ENCODE measurements at regions not wholly inside any gene's neighbourhood (a gene's known extent, or its start where the extent isn't known, plus 50 kb on each side); places are given as distances from the start of the nearest gene placed in this dataset.

DNA sequence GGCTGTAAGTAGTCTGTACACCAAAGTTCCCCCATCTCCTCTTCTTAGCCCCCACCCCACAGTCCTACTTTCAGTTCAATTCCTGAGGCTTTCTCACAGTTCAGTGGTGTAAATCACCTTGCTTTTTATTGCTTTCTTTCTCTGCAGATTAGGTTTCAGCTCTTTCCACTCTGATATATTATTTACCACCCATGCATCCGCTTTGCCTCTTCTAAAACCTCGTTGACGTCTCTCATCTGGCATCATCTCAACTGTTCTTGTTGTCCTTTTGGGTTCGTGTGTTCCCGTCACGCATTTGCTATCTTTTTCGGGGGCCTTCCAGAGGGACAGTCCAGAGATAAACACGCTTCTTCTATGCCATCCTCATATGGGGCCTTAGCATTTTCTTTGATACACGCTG is 597.9 kb upstream of the DPP6 start:
- no peak overlapping the region for H3K4me3 Mint-ChIP-seq
- ATAC-seq (no peak), DNase-seq (no peak)
- no peaks in the 10 kb centered on the region for H3K4me1 Mint-ChIP-seq
- no peaks in the 10 kb centered on the region for H3K27me3 Mint-ChIP-seq
- peaks cover 13 to 18% of the 10 kb centered on the region in 2 donors for H3K9me3 Mint-ChIP-seq
- H3K27ac Mint-ChIP-seq: no peak overlapping the region

DNA sequence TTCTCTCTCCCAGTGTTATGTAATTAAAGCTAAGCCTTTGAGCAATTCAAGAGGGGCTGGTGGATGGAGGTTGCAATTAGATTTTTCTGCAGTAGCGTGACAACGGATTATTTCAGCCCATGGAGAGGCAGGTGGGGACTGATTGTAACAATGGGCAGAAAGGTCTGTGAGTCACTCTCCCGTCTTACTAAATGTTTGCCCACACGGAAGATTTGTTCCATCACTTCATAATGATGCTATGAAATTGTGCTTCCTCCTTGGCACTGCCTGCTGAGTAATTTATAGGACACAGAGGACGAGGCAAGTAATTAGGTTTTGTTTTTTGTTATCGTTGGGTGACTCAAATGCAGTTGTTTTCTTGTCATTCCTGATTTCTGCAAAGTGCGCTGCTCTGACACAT is 594.5 kb upstream of the DPP6 start:
- no peak overlapping the region for H3K27ac Mint-ChIP-seq
- no peaks in the 10 kb centered on the region for H3K4me1 Mint-ChIP-seq
- H3K27me3 Mint-ChIP-seq: no peaks in the 10 kb centered on the region
- H3K4me3 Mint-ChIP-seq: no peak overlapping the region
- ATAC-seq (no peak), DNase-seq (no peak)
- H3K9me3 Mint-ChIP-seq: peaks cover 4 to 30% of the 10 kb centered on the region in 2 donors

DNA sequence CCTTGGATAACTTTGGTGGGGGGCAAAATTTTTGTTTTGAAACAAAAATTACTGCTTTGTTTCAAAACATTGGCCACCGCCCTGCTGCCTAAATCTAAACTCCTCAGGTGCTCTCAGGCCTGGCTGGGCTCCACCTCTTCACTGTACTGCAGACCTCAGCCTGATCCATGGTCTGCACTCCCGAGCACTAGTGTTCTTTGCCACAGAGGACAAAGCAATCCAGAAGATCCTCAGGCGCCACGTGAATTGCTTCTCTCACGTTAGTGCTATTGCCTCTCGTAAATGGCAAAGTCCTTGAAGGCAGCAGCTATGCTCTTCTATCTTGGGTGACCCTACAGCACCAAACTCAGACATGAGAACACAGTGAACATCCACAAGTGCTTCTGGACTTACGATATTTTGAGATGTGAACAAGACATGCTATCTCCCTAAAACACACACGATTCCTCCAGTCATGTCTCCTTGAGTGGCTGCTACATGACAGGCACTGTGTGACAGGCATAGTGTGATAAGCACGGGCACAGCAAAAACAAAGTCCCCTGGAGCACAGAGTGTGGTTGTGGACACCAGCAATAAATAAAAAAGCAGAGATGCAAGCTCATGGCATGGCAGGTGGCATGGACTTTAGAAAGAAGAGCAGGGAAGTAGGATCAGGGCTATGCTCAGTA is 582.1 kb upstream of the DPP6 start:
- H3K4me1 Mint-ChIP-seq: no peaks in the 10 kb centered on the region
- no peak overlapping the region for H3K4me3 Mint-ChIP-seq
- ATAC-seq (no peak), DNase-seq (no peak)
- no peak overlapping the region for H3K27ac Mint-ChIP-seq
- H3K9me3 Mint-ChIP-seq: peaks cover 6 to 7% of the 10 kb centered on the region in 2 donors
- H3K27me3 Mint-ChIP-seq: no peaks in the 10 kb centered on the region

DNA sequence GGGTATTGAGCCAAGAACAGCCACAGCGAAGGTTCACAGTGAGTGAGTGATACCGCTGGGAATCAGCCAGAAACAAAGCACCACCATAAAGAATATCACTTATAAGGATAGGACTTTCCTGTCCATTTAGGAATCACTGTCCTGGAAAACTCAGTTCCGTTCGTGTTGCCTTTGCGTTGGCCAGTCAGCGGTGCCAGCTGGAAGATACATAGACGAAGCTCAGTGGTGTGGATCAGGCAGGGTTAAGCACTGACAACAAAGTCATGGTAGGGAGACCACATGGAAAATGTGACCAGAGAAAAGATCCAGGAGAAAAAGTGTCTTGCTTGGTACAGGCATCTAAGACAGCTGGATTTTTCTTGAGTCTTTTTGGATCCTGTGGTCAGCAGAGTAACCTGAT is 579.7 kb upstream of the DPP6 start:
- H3K27me3 Mint-ChIP-seq: no peaks in the 10 kb centered on the region

DNA sequence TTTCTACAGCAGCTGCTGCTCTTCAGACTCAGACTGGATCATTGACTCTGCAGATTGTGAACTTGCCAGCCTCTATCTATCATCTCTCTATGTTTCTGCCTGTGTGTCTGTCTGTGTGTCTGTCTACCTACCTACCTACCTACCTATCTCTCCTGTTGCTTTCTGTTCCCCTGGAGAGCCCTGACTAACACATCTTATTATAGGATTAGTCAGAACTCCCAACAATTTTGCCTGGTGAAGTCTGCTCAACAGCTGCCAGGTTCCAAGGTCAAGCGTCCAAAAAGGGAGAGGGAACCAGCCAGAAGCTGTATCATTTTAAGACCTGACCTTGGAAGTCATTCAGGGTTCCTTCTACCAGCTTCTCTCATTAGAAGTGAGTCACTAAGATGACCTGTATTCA is 579.0 kb upstream of the DPP6 start:
- no peak for ATAC-seq
- Mint-ChIP-seq H3K9me3 (peaks cover 6 to 7% of the 10 kb centered on the region in 2 donors), H3K27me3 (no peaks in the 10 kb centered on the region), H3K4me1 (no peaks in the 10 kb centered on the region), H3K4me3 (no peak overlapping the region), H3K27ac (no peak overlapping the region)
- no peak for DNase-seq

More for the DNA sequence above, 579.7 kb upstream of the DPP6 start:
- Mint-ChIP-seq H3K4me1 (no peaks in the 10 kb centered on the region), H3K27ac (no peak overlapping the region), H3K9me3 (peaks cover 6 to 7% of the 10 kb centered on the region in 2 donors), H3K4me3 (no peak overlapping the region)
- ATAC-seq (no peak), DNase-seq (no peak)

DNA sequence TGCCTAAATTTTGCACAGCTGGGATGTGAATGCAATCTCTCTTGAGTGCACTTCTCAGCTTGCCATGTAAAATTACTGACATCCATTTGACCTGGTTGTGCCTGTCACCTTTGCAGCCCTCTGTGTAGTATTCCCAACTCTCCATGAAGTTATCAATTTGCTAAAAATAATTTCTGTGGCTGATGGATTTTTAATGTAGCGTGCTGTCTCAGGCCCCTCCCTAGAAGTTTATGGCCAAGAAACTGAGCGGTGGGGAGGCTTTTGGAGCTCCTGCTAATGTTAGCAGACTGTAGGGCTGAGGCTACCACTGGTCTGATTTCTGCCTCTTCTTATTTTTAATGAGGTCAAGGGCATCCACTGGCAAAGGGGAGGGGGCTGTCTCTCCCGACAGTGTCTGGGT is 577.0 kb upstream of the DPP6 start:
- Mint-ChIP-seq H3K4me1 (no peaks in the 10 kb centered on the region), H3K4me3 (no peak overlapping the region), H3K27ac (no peak overlapping the region), H3K9me3 (peaks cover 6 to 22% of the 10 kb centered on the region in 2 donors), H3K27me3 (no peaks in the 10 kb centered on the region)
- ATAC-seq (no peak), DNase-seq (no peak)

DNA sequence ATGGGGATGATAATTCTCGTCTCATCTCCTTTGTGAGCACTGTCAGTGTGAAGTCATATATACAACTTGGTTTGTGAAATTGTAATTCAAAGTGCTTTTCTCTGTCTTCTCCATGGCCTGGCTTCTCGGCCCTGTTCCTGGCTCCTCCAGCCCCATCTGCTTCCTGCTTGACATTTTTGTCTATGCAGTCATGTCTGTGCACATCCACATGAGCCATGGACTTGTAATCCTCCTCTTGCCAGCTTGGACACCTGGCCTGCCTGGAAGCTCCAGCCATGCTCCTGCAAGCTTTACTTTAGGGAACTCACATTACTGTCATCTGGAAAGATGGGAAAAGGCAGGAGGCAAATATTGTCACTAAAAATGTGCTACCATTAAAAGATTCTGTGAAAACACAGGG is 576.0 kb upstream of the DPP6 start:
- no peaks in the 10 kb centered on the region for H3K4me1 Mint-ChIP-seq
- DNase-seq (no peak), ATAC-seq (no peak)

DNA sequence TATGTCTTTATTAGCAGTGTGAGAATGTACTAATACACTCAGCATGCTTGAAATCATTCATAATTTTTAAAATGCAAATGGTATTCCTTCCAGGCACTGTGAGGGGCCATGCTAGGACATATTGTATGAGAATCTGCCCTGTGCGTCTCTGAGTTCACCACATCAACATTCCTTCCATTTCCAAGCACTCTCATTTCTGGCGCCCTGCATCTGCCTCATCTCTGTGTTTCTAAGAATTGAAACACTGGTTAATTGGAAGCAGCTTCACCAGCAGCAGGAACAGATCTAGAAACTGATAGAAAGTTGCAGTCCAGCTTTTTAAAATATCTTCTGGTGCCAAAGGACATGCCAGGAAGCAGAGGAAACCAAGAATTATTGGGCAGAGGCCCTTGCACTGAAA is 555.9 kb upstream of the DPP6 start:
- Mint-ChIP-seq H3K4me3 (no peak overlapping the region), H3K27ac (peak overlapping the region in 1 of 2 donors; percentile 13), H3K4me1 (no peaks in the 10 kb centered on the region), H3K27me3 (no peaks in the 10 kb centered on the region), H3K9me3 (peaks cover 0 to 6% of the 10 kb centered on the region in 2 donors)
- no peak for DNase-seq
- ATAC-seq: no peak

More for the DNA sequence above, 576.0 kb upstream of the DPP6 start:
- H3K4me3 Mint-ChIP-seq: no peak overlapping the region
- H3K9me3 Mint-ChIP-seq: peaks cover 6 to 30% of the 10 kb centered on the region in 2 donors
- H3K27me3 Mint-ChIP-seq: no peaks in the 10 kb centered on the region
- no peak overlapping the region for H3K27ac Mint-ChIP-seq

DNA sequence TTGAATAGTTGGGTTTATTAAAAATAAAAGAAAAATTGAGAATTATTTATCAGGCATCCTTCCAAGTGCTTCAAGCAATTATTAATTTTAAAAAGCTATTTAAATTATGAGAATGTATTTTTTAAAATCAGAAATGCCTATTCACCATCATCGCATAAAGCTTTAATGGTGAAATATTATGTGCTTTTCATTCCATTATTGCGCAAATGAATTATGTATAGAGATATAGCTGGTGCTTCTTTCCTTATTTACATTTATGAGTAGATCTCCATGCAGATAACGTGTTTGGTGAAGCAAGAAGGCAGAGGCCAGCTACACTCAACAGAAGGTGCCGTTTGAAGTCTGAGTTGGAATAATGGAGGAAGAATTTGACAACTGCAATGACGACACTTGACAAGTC is 549.1 kb upstream of the DPP6 start:
- no peaks in the 10 kb centered on the region for H3K4me1 Mint-ChIP-seq
- no peaks in the 10 kb centered on the region for H3K27me3 Mint-ChIP-seq
- ATAC-seq: no peak

DNA sequence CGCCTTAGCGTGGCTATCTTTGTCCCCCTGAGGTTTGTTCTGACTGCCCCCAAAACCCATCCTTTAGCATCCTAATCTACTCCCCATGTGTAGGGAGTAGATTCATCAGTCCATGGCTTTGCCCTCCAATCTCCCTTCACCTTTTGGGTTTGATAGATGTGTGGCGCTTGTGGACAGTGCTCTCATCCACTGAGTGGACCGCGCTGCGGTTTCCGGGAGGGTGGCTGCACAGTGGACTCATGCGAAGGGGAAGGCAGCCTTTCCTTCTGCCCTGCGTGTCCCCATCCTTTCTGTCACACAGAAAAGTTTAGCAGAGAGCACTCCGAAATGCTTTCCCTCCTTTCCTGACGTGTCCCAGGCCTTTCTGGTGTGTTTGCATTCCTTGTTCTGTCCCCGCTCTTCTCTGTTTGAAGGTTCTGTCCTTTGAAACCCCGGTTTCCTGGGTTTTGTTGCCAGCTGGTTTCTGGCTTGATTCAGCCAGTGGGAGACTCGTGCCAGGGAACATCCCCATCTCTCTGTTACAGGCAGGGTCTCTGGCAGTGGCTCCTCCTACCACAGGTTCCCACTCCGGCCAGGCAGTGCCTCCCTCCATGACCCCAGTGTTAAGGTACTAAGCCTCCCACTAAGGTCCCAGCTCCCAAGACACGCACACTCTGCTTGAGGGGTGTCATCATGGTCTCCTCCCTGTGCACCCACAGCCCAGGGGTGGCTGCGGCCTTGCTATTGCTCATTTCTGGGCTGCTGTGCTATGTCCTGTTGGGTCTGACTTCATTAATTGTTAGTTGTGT is 547.7 kb upstream of the DPP6 start:
- Mint-ChIP-seq H3K27me3 (no peaks in the 10 kb centered on the region), H3K4me1 (no peaks in the 10 kb centered on the region), H3K4me3 (no peak overlapping the region), H3K9me3 (peaks cover 0 to 7% of the 10 kb centered on the region in 2 donors), H3K27ac (no peak overlapping the region)
- no peak for ATAC-seq
- no peak for DNase-seq

More for the DNA sequence above, 549.1 kb upstream of the DPP6 start:
- Mint-ChIP-seq H3K4me3 (no peak overlapping the region), H3K27ac (no peak overlapping the region), H3K9me3 (peaks cover 0 to 7% of the 10 kb centered on the region in 2 donors)
- DNase-seq: no peak

DNA sequence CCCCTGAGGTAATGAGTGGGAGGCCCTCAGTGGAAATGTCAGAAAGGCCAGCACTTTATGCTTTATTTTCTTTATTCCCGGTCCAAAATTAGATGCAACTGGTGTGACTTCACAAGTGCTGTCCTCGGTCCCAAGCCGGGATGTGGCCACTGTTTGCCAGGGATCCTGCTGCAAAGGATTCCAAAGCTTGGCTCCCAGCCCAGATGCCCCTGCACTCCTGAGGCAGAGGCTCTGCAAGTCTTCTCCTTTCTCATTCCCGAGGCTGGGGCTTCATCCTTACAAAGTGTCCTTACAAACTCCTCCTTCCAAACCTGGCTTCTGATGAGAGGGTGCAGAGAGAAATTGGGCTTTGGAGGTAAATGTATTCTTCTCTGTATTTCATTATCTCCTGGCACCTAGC is 544.3 kb upstream of the DPP6 start:
- Mint-ChIP-seq H3K27me3 (no peaks in the 10 kb centered on the region), H3K4me1 (no peaks in the 10 kb centered on the region), H3K9me3 (peaks cover 0 to 11% of the 10 kb centered on the region in 2 donors), H3K27ac (no peak overlapping the region), H3K4me3 (no peak overlapping the region)
- ATAC-seq (no peak), DNase-seq (no peak)

DNA sequence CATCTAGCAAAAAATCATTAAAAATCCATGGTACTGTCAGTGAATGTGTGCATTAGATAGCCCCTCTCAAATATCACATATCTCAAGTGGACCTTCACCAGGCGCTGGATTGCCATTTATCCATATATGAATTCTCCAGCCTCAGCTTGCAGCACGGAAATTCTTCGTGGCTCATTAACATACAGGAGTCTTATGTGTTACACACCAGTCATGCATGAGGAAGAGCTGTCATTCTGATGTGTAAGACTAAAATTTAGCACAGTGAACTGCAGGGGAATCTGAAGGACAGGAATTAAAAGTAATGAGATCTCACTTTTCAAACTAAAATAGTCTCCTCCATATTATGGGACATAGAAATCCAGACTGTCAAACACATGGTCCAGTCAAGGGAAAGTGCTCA is 542.4 kb upstream of the DPP6 start:
- H3K27me3 Mint-ChIP-seq: no peaks in the 10 kb centered on the region
- no peaks in the 10 kb centered on the region for H3K4me1 Mint-ChIP-seq
- H3K27ac Mint-ChIP-seq: no peak overlapping the region
- no peak overlapping the region for H3K4me3 Mint-ChIP-seq
- ATAC-seq (no peak), DNase-seq (no peak)
- peaks cover 0 to 11% of the 10 kb centered on the region in 2 donors for H3K9me3 Mint-ChIP-seq

DNA sequence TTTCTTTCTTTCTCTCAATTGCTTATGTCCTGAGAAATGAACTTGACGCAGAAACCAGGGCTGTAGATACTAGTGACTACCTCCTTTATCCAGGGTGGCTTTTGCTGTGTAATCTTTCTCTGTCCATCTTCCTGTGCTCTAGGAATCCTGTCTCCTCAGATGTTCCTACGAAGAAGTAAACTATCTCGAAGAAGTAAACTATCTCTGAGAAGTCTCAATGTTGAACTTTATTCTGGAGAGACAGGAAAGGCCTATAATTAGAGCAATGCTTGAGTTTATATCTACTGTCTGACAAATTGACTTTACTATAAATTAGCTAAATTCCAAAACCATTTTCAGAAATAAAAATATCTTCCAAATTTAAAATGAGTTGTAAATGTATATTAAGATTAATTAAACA is 541.5 kb upstream of the DPP6 start:
- ATAC-seq: no peak

DNA sequence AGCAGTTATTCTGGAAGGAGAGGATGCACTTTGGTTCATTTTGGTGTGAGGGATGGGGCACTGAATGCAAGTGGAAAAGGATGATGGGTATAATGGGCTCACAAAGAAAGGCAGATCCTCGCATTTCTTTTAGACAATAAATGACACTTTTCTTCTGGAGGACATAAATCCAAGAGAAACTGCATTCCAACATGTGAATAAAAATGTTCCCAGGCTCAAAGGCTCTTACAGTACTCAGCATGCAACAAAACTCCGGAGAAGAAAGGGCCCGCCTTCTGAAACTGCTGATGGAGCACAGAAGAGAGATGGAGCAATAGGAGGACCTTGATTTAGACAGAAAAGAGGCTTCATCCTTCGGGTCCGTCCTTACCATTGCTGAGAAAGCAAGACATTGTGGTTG is 538.2 kb upstream of the DPP6 start:
- Mint-ChIP-seq H3K4me1 (no peaks in the 10 kb centered on the region), H3K27me3 (no peaks in the 10 kb centered on the region), H3K27ac (no peak overlapping the region), H3K9me3 (peaks cover 7 to 32% of the 10 kb centered on the region in 2 donors), H3K4me3 (no peak overlapping the region)
- DNase-seq (no peak), ATAC-seq (no peak)

More for the DNA sequence above, 541.5 kb upstream of the DPP6 start:
- H3K27ac Mint-ChIP-seq: peak overlapping the region in 1 of 2 donors; percentile 49
- no peaks in the 10 kb centered on the region for H3K27me3 Mint-ChIP-seq
- DNase-seq: no peak
- no peak overlapping the region for H3K4me3 Mint-ChIP-seq
- peaks cover 0 to 15% of the 10 kb centered on the region in 2 donors for H3K9me3 Mint-ChIP-seq
- no peaks in the 10 kb centered on the region for H3K4me1 Mint-ChIP-seq

DNA sequence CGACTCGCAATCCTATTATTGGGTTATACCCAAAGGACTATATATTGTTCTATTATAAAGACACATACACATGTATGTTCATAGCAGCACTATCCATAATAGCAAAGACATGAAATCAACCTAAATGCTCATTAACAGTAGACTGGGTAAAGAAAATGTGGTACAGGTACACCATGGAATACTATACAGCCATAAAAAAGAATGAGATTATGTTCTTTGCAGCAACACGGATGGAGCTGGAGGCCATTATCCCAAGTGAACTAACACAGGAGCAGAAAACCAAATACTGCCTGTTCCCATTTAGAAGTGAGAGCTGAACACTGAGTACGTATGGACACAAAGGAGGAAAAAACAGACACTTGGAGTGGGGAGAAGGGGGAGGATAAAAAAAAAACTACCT is 536.8 kb upstream of the DPP6 start:
- Mint-ChIP-seq H3K4me1 (no peaks in the 10 kb centered on the region), H3K9me3 (peaks cover 13 to 32% of the 10 kb centered on the region in 2 donors), H3K27ac (no peak overlapping the region), H3K27me3 (no peaks in the 10 kb centered on the region), H3K4me3 (no peak overlapping the region)
- DNase-seq (no peak), ATAC-seq (no peak)

DNA sequence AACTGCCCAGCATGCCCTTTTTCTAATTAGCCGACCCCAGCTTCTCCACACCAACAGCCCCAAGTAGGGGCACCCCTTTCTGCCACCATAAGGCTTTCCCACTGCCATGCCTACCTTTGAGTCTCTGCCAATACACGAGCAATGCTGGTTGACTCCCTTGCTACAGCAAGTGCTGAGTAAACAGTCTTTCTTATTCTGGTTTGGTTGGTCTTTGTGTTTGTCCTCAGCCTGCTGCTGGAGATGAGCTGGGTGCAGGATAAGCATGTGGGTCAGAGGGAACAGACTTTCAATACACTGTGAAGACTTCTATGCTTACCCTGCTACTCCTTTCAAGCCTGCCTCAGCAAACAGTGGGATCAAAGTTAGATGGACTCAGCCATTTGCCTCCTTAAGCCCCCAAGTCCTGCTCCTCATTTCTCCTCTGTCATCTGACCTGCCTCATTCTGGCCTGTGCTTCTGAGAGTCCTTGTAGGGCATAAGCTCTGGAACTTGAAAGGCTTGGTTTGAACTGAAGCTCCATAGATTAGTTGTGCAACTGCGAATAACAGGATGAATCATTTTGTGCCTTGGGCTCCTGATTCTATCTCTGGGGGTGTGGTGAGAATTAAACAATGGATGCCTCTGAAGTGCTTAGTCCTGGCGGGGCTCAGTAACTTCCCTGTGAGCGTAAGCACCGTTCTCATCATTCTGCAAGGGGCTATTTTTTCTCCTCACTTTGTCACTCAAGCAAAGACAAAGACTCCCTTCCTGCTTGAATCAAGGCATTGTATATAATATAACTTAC is 533.8 kb upstream of the DPP6 start:
- no peak for DNase-seq
- Mint-ChIP-seq H3K27me3 (no peaks in the 10 kb centered on the region), H3K4me1 (no peaks in the 10 kb centered on the region), H3K9me3 (peaks cover 13 to 27% of the 10 kb centered on the region in 2 donors), H3K4me3 (no peak overlapping the region), H3K27ac (peak overlapping the region in 1 of 2 donors; percentile 13)
- no peak for ATAC-seq
